OCI-LY7 (cell line): ENCODE measurements at regions not wholly inside any gene's neighbourhood (a gene's known extent, or its start where the extent isn't known, plus 50 kb on each side); places are given as distances from the start of the nearest gene placed in this dataset.

ENCODE experiments used
- CTCF ChIP-seq: fragments of 200-600 bp; sonication (generic); conservative IDR thresholded peaks from 2 replicates; pipeline ENCODE4 v1.5.1; 2014; ENCODE audit warnings: mild to moderate bottlenecking, antibody characterized with exemption, low read length, moderate library complexity, mixed read lengths
- EZH2phosphoT487 ChIP-seq: fragments of 200-600 bp; sonication (generic); IDR thresholded peaks from 2 replicates; pipeline ENCODE4 v1.6.1; 2018; ENCODE audit warnings: low read depth, borderline replicate concordance, mild to moderate bottlenecking, mixed run types, antibody characterized with exemption, low read length, moderate library complexity, mixed read lengths

- TF ChIP-seq CTCF (no peak), EZH2phosphoT487 (no peak)
Measured at GRCh38 chr7:42709284-42709683, 202.6 kb downstream of the C7orf25 start.
